ENCODE measurements at regions not wholly inside any gene's neighbourhood (a gene's known extent, or its start where the extent isn't known, plus 50 kb on each side); places are given as distances from the start of the nearest gene placed in this dataset.

- DNase-seq = no peak
Observed at GRCh38 chr14:66078006-66078405, 408.2 kb upstream of the CCDC196 start.

- no peak for DNase-seq
Observed at GRCh38 chr14:66081594-66082376, 404.4 kb upstream of the CCDC196 start.

- no peak for DNase-seq
Observed at GRCh38 chr14:66085224-66085623, 400.9 kb upstream of the CCDC196 start.

DNA sequence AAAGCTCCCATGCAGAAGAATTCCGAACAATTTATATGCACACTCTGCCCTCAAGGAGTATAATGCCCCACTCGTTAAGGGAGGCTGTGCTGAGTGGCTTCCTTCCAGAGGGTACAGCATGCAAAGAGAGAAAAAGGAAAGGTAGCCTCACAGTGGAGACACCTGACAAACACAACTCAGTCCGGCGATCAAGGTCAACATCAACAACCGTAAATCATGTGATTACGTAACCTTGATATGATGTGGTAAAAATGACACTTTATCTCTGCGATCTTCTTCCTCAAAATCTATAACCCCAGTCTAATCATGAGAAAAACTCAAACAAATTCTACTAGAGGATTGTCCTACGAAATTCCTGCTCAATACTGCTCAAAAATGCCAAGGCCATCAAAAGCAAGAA lies 400.5 kb upstream of the CCDC196 start:
- DNase-seq = no peak

GRCh38 chr14:66087231-66087630 lies 398.9 kb upstream of the CCDC196 start:
- no peak for DNase-seq

- no peak for DNase-seq
Observed at GRCh38 chr14:66088656-66089055, 397.5 kb upstream of the CCDC196 start.

- DNase-seq = no peak
Observed at GRCh38 chr14:66092206-66092605, 394.0 kb upstream of the CCDC196 start.

GRCh38 chr14:66092748-66093147 lies 393.4 kb upstream of the CCDC196 start:
- no peak for DNase-seq

GRCh38 chr14:66094001-66094727 lies 392.0 kb upstream of the CCDC196 start:
- DNase-seq = no peak

GRCh38 chr14:66099451-66099850 lies 386.7 kb upstream of the CCDC196 start:
- DNase-seq = no peak

DNA sequence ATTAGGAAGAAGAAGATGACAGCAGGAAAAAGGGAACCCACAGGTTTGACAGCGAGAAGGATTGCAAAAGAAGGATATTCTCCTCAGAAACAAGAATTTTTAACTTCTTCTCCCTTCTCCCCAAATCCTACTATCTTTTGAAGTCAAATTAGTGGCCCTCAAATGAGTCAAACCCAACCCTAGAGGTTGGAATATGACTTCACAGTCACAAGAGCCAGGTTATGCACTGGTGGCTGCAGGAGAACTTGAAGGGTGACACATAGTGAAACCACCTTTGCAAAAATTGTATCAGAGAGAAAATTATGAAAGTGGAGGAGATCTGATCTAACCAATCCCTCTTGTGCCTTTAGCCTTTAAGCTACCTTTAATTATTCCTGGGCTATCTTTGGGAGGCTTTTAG lies 386.2 kb upstream of the CCDC196 start:
- no peak for DNase-seq

DNA sequence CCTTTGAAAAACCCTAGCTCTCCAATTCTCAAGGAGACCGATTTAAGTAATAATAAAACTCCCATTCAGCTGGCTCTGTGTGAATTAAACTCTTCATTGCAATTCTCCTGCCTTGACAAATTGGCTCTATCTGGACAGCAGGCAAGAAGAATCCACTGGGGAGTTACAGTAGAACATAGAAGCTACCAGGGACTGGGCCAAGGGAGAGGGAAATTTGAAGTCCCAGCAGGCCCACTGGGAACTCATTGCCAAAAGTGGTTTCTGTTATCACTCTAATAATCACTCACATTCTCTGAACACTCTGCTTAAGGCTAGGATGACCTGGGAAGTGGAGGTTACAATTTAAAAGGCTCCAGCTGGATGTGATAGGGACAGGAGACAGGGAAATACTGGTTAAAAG lies 384.5 kb upstream of the CCDC196 start:
- DNase-seq = no peak

DNA sequence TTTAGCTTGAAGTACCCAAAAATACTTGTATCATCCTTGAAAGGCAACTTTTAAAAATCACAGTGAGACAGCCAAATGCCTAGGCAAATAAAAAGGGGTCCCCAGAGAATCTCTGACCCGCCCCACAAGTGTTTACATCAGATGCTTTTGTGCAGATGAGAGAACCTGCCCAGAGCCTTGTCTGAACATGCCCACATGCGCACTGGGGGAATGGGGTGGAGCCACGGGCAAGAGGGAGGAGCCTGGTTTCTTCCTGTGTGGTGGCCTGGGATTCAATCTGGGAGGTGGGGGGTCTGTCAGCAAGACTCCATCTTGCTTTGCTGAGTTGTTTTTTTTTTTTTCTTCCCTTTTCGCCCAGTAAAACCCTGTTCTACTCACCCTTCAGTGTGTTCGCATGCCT lies 381.7 kb upstream of the CCDC196 start:
- no peak for DNase-seq

GRCh38 chr14:66105815-66106214 lies 380.4 kb upstream of the CCDC196 start:
- DNase-seq = no peak

DNA sequence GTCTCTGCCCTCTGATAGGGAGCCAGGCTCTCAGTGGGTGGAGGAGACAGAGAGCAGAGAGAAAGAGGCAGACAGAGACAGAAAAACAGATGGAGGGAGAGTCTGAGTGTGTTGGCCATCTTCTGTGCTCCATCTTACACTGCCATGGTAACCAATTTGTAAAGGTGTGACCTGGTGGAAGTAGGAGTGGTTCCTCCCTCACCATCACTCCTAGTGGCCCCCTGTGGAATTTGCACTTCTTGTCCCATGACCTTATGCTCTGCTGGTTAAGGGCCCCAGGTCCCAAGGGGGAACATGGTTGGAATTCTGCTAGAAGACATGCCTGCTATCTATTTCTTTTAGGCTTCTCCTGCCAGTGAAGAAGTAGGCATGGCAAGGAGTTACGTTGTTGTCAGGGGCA lies 376.7 kb upstream of the CCDC196 start:
- DNase-seq = no peak

DNA sequence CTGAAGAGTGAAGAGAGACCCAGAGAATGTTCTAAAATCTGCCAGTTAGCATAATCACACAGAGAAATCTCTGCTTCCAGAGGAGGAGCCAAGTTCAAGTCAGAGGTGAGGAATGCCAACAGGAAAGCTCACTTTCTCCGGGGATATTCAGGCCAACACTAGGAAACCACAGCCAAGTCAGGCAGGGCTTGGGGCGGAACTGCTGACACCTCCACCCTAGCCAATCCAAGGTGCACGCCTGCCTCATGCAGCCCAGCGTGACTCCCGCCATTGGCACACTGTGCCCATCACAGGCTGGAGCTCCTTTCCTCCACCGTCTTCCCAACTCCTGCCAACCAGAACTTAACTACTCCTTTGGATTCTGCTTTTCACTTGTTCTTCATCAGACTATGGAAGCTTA lies 374.3 kb upstream of the CCDC196 start:
- no peak for DNase-seq

GRCh38 chr14:66114071-66114470 lies 372.1 kb upstream of the CCDC196 start:
- DNase-seq = no peak

DNA sequence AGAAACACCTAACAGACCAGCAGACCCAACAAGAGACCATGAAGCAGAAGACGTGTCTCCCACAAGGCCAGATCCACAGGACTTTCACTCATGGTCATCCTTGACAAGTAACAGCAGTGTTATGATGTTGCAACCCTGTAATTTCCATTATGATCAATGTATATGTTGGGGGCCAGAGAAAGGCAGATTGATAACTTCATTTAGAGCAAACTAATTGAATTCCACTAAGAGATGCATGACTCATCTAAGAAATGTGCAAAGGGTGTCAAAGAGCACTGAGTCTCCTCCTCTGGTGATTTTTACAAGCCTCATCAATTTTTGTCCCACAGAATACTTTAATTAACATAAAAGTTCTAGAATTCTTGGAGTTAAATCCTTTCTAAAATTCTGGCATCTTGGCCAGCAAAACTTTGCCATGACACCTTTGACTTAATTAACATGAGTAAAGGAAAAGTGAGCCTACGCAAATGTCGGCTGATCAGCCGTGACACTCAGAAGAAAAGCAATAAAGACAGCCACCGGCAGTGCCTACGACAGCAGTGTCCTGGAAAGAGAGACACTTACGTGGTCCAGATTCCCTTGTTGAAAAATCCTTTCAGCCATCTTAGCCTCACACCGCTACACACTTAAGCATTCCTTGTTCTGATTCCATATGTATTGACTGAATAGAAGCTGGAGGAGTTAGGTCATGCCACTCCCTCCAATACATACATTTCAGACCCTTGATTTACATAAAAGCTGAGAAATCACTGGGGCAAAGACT lies 370.2 kb upstream of the CCDC196 start:
- DNase-seq = no peak

DNA sequence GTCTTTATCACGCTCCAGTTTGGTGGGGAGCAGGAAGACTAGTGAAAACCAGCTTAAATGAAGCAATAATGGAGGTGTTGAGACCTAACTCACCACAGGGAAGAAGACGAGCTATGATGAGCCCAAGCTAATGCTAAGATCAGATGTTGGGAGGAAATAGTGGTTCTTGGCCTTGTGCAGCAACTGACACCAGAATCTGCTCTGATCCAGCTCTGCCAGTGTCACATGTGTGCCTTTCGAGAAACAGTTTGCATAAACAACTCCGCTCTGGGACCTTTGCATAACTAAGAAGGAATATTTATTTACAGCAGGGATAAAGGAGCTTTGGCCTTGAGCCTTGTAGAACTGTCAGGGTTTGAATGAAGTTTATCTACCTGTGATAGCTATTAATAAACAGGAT lies 369.4 kb upstream of the CCDC196 start:
- no peak for DNase-seq

DNA sequence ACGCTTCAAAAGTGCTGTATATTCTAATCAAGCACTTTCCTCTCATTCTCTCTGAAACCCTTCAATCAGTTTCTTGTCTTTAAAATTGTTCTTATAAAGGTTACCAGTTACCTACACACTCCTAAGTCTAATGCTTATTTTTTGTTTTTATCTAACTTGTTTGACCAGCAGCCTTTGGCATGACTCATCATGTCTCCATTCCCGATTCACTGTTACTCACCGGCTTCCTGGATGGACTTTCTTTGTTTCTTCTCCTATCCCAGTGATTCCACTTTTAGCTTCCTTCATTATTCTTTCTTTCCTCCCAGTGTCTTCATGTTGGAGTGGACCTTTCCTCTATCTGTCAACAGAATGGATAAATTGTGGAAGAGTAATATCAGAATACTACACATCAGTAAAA lies 368.6 kb upstream of the CCDC196 start:
- no peak for DNase-seq

- no peak for DNase-seq
Observed at GRCh38 chr14:66119606-66120231, 366.5 kb upstream of the CCDC196 start.

DNA sequence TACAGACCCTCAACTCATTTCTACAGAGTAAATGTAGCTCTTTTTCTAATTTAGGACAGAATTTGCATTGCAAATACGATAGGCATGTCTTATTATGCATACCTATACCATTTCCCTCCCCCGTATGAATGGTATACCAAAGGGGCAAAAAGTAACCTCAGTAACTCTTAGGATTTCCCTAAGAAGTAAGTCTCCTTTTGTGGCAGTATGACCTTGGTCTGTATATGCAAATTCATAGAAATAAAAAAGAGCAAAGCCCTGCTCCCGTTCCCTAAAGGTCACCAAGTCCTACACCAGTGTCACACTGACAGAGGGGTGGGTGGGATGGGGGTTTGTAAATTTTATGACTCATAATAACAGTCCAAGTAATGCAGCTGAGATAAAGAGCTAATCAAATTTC lies 365.8 kb upstream of the CCDC196 start:
- DNase-seq = no peak

GRCh38 chr14:66121859-66122258 lies 364.3 kb upstream of the CCDC196 start:
- DNase-seq = no peak
